IMR-90 (cell line): ENCODE measurements at regions not wholly inside any gene's neighbourhood (a gene's known extent, or its start where the extent isn't known, plus 50 kb on each side); places are given as distances from the start of the nearest gene placed in this dataset.

Experiments used
- CEBPB ChIP-seq: IDR thresholded peaks from 2 replicates; pipeline ENCODE4 v1.6.1; 2012; ENCODE audit warnings: low read depth, low read length, improper control_type of control experiment
- MAZ ChIP-seq: IDR thresholded peaks from 2 replicates; pipeline ENCODE4 v1.6.1; 2012; ENCODE audit warnings: low read depth, mild to moderate bottlenecking, low read length, improper control_type of control experiment, moderate library complexity, borderline replicate concordance
- MXI1 ChIP-seq: IDR thresholded peaks from 2 replicates; pipeline ENCODE4 v1.6.1; 2012; ENCODE audit warnings: low read depth, mild to moderate bottlenecking, low read length, moderate library complexity, borderline replicate concordance
- POLR2A ChIP-seq: IDR thresholded peaks from 2 replicates; pipeline ENCODE4 v1.6.1; 2012; ENCODE audit warnings: mild to moderate bottlenecking, low read depth, low read length
- RCOR1 ChIP-seq: IDR thresholded peaks from 2 replicates; pipeline ENCODE4 v1.6.1; 2012; ENCODE audit warnings: mild to moderate bottlenecking, low read length, improper control_type of control experiment; ENCODE audit not compliant: insufficient replicate concordance
- RFX5 ChIP-seq: IDR thresholded peaks from 2 replicates; pipeline ENCODE4 v1.8.0; 2012; ENCODE audit warnings: low read depth, mild to moderate bottlenecking, low read length, moderate library complexity
- TF ChIP-seq, protein P1 (sequence below): conservative IDR thresholded peaks from 2 replicates; pipeline ENCODE4 v1.5.1; 2012; ENCODE audit warnings: mild to moderate bottlenecking, low read depth, low read length, improper control_type of control experiment
- TF ChIP-seq, protein P2 (sequence below): fragments of 150-350 bp; IDR thresholded peaks from 2 replicates; pipeline ENCODE4 v1.6.1; 2017; ENCODE audit warnings: mild to moderate bottlenecking, antibody characterized with exemption, low read length, low read depth

DNA sequence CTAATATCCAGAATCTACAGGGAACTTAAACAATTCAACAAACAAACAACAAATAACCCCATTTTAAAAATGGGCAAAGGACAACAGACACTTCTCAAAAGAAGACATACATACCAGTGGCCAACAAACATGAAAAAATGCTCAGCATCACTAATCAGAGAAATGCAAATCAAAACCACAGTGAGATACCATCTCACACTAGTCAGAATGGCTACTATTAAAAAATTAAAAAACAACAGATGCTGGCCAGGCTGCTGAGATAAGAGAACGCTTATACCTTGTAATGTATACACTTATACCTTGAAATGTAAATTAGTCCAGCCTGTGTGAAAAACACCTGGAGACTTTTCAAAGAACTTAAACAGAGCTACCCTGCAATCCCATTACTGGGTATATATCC is 166.8 kb downstream of the IBTK start:
- TF ChIP-seq, protein P1, sequence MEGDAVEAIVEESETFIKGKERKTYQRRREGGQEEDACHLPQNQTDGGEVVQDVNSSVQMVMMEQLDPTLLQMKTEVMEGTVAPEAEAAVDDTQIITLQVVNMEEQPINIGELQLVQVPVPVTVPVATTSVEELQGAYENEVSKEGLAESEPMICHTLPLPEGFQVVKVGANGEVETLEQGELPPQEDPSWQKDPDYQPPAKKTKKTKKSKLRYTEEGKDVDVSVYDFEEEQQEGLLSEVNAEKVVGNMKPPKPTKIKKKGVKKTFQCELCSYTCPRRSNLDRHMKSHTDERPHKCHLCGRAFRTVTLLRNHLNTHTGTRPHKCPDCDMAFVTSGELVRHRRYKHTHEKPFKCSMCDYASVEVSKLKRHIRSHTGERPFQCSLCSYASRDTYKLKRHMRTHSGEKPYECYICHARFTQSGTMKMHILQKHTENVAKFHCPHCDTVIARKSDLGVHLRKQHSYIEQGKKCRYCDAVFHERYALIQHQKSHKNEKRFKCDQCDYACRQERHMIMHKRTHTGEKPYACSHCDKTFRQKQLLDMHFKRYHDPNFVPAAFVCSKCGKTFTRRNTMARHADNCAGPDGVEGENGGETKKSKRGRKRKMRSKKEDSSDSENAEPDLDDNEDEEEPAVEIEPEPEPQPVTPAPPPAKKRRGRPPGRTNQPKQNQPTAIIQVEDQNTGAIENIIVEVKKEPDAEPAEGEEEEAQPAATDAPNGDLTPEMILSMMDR: no peak
- TF ChIP-seq POLR2A (no peak), RFX5 (no peak), RCOR1 (no peak), MXI1 (no peak), CEBPB (no peak), MAZ (no peak)
- TF ChIP-seq, protein P2, sequence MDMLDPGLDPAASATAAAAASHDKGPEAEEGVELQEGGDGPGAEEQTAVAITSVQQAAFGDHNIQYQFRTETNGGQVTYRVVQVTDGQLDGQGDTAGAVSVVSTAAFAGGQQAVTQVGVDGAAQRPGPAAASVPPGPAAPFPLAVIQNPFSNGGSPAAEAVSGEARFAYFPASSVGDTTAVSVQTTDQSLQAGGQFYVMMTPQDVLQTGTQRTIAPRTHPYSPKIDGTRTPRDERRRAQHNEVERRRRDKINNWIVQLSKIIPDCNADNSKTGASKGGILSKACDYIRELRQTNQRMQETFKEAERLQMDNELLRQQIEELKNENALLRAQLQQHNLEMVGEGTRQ: no peak
